HG03066 (cell line): ENCODE measurements at regions not wholly inside any gene's neighbourhood (a gene's known extent, or its start where the extent isn't known, plus 50 kb on each side); places are given as distances from the start of the nearest gene placed in this dataset.
A peak's percentile ranks its signal among the peaks of the same experiment; 100 is the strongest.

ENCODE experiments used
- ATAC-seq: cut with Tn5 transposase; IDR thresholded peaks from one replicate; pipeline ENCODE4 v1.9.1; 2021; ENCODE audit warnings: low read depth; ENCODE audit not compliant: unreplicated experiment

GRCh38 chr11:19349340-19350025 lies 108.7 kb upstream of the E2F8 start:
- ATAC-seq: no peak

- no peak for ATAC-seq
Measured at GRCh38 chr11:19347911-19348310, 107.2 kb upstream of the E2F8 start.

- peak; percentile 51 for ATAC-seq
Measured at GRCh38 chr11:19345848-19346681, 105.3 kb upstream of the E2F8 start.

GRCh38 chr11:19345519-19345847 lies 104.7 kb upstream of the E2F8 start:
- ATAC-seq: peak; percentile 26

- no peak for ATAC-seq
Measured at GRCh38 chr11:19344661-19345518, 104.1 kb upstream of the E2F8 start.

GRCh38 chr11:19342036-19342435 lies 101.3 kb upstream of the E2F8 start:
- ATAC-seq: no peak

- ATAC-seq: no peak
Measured at GRCh38 chr11:19338375-19338774, 97.6 kb upstream of the E2F8 start.

- ATAC-seq: no peak
Measured at GRCh38 chr11:19337779-19338178, 97.0 kb upstream of the E2F8 start.

- no peak for ATAC-seq
Measured at GRCh38 chr11:19336331-19336730, 95.6 kb upstream of the E2F8 start.

- ATAC-seq: peak; percentile 93
Measured at GRCh38 chr11:19332476-19332875, 91.7 kb upstream of the E2F8 start.

GRCh38 chr11:19330416-19330815 lies 89.7 kb upstream of the E2F8 start:
- ATAC-seq: no peak

GRCh38 chr11:19329970-19330369 lies 89.2 kb upstream of the E2F8 start:
- ATAC-seq: no peak

GRCh38 chr11:19328586-19329311 lies 88.0 kb upstream of the E2F8 start:
- no peak for ATAC-seq

GRCh38 chr11:19327280-19327679 lies 86.5 kb upstream of the E2F8 start:
- no peak for ATAC-seq

GRCh38 chr11:19326499-19326898 lies 85.8 kb upstream of the E2F8 start:
- no peak for ATAC-seq

GRCh38 chr11:19323502-19323901 lies 82.8 kb upstream of the E2F8 start:
- no peak for ATAC-seq

GRCh38 chr11:19321351-19321750 lies 80.6 kb upstream of the E2F8 start:
- ATAC-seq: no peak

- no peak for ATAC-seq
Measured at GRCh38 chr11:19320827-19321226, 80.1 kb upstream of the E2F8 start.

GRCh38 chr11:19316434-19316833 lies 75.7 kb upstream of the E2F8 start:
- no peak for ATAC-seq

- no peak for ATAC-seq
Measured at GRCh38 chr11:19315511-19315910, 74.8 kb upstream of the E2F8 start.

- no peak for ATAC-seq
Measured at GRCh38 chr11:19313140-19313539, 72.4 kb upstream of the E2F8 start.
